ENCODE measurements at regions not wholly inside any gene's neighbourhood (a gene's known extent, or its start where the extent isn't known, plus 50 kb on each side); places are given as distances from the start of the nearest gene placed in this dataset.

- TF ChIP-seq CTCF (IDR thresholded peaks at IDR 0.05) (no peak), POLR2A (IDR thresholded peaks at IDR 0.05) (no peak), POLR2AphosphoS5 (IDR thresholded peaks at IDR 0.05) (no peak)
These were observed 1056.0 kb downstream of the TBC1D22A start for GRCh38 chr22:47818496-47818895.
